ENCODE measurements at regions not wholly inside any gene's neighbourhood (a gene's known extent, or its start where the extent isn't known, plus 50 kb on each side); places are given as distances from the start of the nearest gene placed in this dataset.

- in situ Hi-C loops (cut with MboI): no loop called here
- BruUV-seq (replicated peaks): no TSS peak
- no peaks in the 10 kb centered on the region for H3K79me2 ChIP-seq (ENCODE audit: control insufficient read depth, insufficient read depth, low read length)
- ChIA-PET CTCF (no interaction called here), SMC1A (ENCODE audit: uncharacterized antibody, unreplicated experiment) (no interaction called here), RAD21 (ENCODE audit: unreplicated experiment) (no interaction called here), POLR2A (no interaction called here)
- H3K27me3 ChIP-seq (replicated peaks in 1 of 2; ENCODE audit: control insufficient read depth in 2 of 2, insufficient read depth in 2 of 2, low read length in 1 of 2): no peaks in the 10 kb centered on the region
- H2AFZ ChIP-seq (ENCODE audit: control insufficient read depth, low read depth, low read length): no peak overlapping the region
- no peaks in the 10 kb centered on the region for H4K20me1 ChIP-seq (ENCODE audit: control insufficient read depth, insufficient read depth)
- no peak overlapping the region for H3K9ac ChIP-seq (ENCODE audit: control insufficient read depth, insufficient read depth, low read length)
- H3K27ac ChIP-seq (ENCODE audit: control insufficient read depth, insufficient read depth): no peak overlapping the region
- ATAC-seq: no peak
- no peak overlapping the region for H3K4me2 ChIP-seq (ENCODE audit: control insufficient read depth, insufficient read depth)
- no peak for DNase-seq (ENCODE audit: low read depth, low spot score)
- intact Hi-C loops (cut with micrococcal nuclease; ENCODE audit: unreplicated experiment): no loop called here
- no peak for FAIRE-seq
- no peaks in the 10 kb centered on the region for H3K36me3 ChIP-seq (ENCODE audit: control insufficient read depth in 2 of 2, insufficient read depth in 2 of 2, low read length in 1 of 2)
- no peaks in the 10 kb centered on the region for H3K4me1 ChIP-seq (ENCODE audit: control insufficient read depth, insufficient read depth, low read length)
- H3K9me3 ChIP-seq (replicated peaks; ENCODE audit: control insufficient read depth, insufficient read depth, low read length): no peaks in the 10 kb centered on the region; the same call in 2 of the 3 replicates
- no peak overlapping the region for H3K4me3 ChIP-seq
- TF ChIP-seq SMAD5 (IDR thresholded peaks at IDR 0.05; ENCODE audit: low read depth) (no peak), CEBPB (IDR thresholded peaks at IDR 0.05; ENCODE audit: borderline replicate concordance in 1 of 2, low read depth in 2 of 2, low read length in 2 of 2) (no peak), ATF2 (IDR thresholded peaks at IDR 0.05; ENCODE audit: low read length) (no peak)
Measured at GRCh38 chr12:127657036-127657435, 609.9 kb upstream of the TMEM132C start.

- H3K27me3 ChIP-seq (replicated peaks in 1 of 2; ENCODE audit: control insufficient read depth in 2 of 2, insufficient read depth in 2 of 2, low read length in 1 of 2): no peaks in the 10 kb centered on the region
- 2% methylated on average over 2 of the region's 2 CpGs for WGBS (ENCODE audit: insufficient coverage, insufficient replicate concordance, low lambda C conversion rate, missing lambda C conversion rate)
- ChIA-PET SMC1A (ENCODE audit: uncharacterized antibody, unreplicated experiment) (interaction anchor here (1.0 kb wide), 1 partner anchor 17 kb away, joined by 3 read pairs; no protein-coding TSS in a partner anchor), RAD21 (ENCODE audit: unreplicated experiment) (no interaction called here), POLR2A (no interaction called here), CTCF (no interaction called here)
- no peaks in the 10 kb centered on the region for H3K79me2 ChIP-seq (ENCODE audit: control insufficient read depth, insufficient read depth, low read length)
- H3K4me1 ChIP-seq (ENCODE audit: control insufficient read depth, insufficient read depth, low read length): no peaks in the 10 kb centered on the region
- intact Hi-C loops (cut with micrococcal nuclease; ENCODE audit: unreplicated experiment): no loop called here
- H2AFZ ChIP-seq (ENCODE audit: control insufficient read depth, low read depth, low read length): no peak overlapping the region
- DNase-seq (ENCODE audit: low read depth, low spot score) (no peak), FAIRE-seq (no peak), ATAC-seq (no peak)
- in situ Hi-C loops (cut with MboI): no loop called here
- no peaks in the 10 kb centered on the region for H3K9me3 ChIP-seq (replicated peaks; ENCODE audit: control insufficient read depth, insufficient read depth, low read length)
- H3K36me3 ChIP-seq (ENCODE audit: control insufficient read depth in 2 of 2, insufficient read depth in 2 of 2, low read length in 1 of 2): no peaks in the 10 kb centered on the region
- no peak for TF ChIP-seq PAX5 (IDR thresholded peaks at IDR 0.05; ENCODE audit: borderline replicate concordance, low read depth, low read length)
- no peak for TF ChIP-seq KLF5 (IDR thresholded peaks at IDR 0.05; ENCODE audit: partially characterized antibody)
- no peak overlapping the region for H3K27ac ChIP-seq (ENCODE audit: control insufficient read depth, insufficient read depth)
- no peaks in the 10 kb centered on the region for H4K20me1 ChIP-seq (ENCODE audit: control insufficient read depth, insufficient read depth)
- H3K9ac ChIP-seq (ENCODE audit: control insufficient read depth, insufficient read depth, low read length): no peak overlapping the region
- no peak overlapping the region for H3K4me2 ChIP-seq (ENCODE audit: control insufficient read depth, insufficient read depth)
- BruUV-seq (replicated peaks): no TSS peak
- H3K4me3 ChIP-seq: no peak overlapping the region
Measured at GRCh38 chr12:127660961-127661360, 606.0 kb upstream of the TMEM132C start.
